RPMI7951 (cell line): ENCODE measurements at regions not wholly inside any gene's neighbourhood (a gene's known extent, or its start where the extent isn't known, plus 50 kb on each side); places are given as distances from the start of the nearest gene placed in this dataset.

ENCODE experiments used
- DNase-seq: peaks from one replicate; pipeline ENCODE4 v3.0.0-alpha.2; 2012; ENCODE audit warnings: low read depth

GRCh38 chr1:4312024-4312423 lies 342.4 kb upstream of the AJAP1 start:
- no peak for DNase-seq

GRCh38 chr1:4315202-4315601 lies 339.2 kb upstream of the AJAP1 start:
- no peak for DNase-seq

GRCh38 chr1:4317207-4317606 lies 337.2 kb upstream of the AJAP1 start:
- no peak for DNase-seq

DNA sequence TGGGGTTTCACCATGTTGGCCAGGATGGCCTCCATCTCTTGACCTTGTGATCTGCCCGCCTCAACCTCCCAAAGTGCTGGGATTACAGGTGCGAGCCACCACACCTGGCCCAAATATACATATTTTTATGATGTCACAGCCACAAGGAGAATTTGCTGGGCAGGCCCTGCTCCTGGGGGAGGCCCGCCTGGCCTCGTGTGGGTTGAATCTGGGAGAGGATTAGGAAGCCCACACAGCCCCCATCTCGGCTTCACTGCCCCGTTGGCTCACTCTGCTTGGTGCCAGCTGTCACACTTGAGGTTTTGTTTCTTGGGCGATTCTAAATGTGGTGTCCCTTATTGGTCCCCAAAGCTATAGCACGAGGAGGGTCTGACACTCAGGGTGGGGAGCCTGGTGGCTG lies 335.7 kb upstream of the AJAP1 start:
- DNase-seq, result no peak

- DNase-seq, result no peak
These were observed 334.9 kb upstream of the AJAP1 start for GRCh38 chr1:4319496-4319895.

DNA sequence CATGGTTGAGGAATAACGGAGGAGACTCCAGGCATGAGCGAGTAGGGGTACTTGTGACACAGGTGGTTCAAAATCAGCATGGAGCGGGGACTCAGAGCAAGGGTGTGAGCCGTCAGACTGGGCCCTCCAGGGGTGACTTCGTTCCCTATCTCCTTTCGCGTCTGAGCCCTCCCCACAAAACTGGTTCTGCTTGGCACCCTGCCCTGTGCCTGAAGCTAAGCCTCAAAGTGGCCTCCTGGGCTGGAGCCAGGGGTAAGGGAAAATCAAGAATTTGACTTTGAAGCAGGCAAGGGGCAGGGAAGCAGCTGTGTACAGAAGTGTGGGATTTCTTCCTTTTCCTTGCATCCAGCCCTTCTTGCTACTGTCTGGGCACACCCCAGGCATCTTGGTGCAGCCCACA lies 331.5 kb upstream of the AJAP1 start:
- no peak for DNase-seq

GRCh38 chr1:4323309-4323708 lies 331.1 kb upstream of the AJAP1 start:
- no peak for DNase-seq

DNA sequence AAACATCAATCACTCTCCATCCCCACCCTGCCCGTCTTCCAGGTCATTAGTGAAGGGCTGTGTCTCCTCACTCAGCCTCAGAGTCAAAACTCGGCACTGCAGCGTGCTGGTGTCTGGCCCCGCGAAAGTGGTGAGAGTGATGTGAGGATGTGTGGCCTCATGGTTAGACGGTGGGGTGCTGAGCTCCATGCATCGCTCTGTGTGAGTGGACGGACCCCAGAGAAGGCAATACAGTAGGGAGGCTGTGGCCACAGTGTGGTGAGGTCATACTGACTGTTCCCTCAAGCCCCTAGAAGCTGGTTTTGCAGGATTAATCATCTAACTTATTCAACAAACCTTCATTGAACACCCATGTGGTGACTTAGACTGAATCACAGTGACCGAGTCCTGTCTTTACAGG lies 329.9 kb upstream of the AJAP1 start:
- no peak for DNase-seq

DNA sequence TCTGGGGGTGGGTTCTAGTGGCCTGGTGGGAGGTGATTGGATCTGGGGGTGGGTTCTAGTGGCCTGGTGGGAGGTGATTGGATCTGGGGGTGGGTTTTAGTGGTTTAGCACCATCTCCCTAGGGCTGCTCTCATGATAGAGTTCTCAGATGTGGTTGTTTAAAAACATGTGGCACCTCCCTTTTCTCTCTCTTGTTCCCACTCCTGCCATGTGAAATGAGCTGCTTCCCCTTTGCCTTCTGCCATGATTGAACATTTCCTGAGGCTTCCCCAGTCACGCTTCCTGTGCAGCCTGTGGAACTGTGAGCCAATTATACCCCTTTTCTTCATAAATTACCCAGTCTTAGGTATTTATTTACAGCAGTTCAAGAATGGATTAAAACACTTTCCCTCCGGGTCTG lies 327.3 kb upstream of the AJAP1 start:
- no peak for DNase-seq

- DNase-seq, result no peak
These were observed 325.9 kb upstream of the AJAP1 start for GRCh38 chr1:4328402-4329071.

DNA sequence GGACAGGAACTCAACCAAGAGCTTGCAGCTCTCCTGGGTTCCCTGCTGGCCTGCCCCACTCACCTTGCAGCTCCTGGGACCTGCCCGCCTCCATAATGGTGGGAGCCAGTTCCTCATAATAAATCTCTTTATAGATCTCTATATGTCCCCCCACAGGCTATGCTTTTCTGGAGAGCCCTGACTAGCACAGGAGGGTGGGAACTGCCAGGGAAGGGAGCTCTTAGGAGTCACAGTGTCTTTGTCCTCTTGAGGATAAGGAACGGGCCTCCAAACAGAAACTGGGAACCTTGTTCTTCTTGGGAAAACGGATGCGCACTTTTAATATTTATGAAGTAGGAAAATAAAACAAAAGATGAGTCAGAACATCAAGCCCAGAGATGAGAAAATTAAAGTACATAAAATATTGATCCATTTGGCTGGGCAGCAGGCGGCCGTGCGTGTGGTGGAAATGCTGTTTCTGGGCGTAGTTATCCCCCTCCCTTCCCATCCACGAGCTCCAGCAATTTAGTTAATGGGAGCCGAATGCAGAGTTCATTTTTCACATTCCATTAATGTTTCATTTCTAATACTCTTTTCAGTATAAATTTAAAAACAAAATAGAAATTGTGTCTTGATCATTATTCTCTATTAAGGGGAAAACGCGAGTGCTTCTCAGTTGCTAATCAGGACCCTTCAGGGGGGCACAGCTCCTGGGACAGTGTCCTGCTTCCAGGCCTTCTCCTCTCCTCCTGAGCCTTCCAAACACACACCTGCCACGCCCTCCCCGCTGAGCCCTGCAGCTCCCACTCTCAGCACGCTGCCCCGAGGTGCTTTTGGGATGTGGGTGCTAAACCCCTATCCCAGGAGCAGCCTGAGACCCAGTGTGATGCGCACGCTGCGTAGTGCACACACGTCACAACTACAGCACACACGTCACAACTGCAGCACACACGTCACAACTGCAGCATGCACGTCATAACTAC lies 323.3 kb upstream of the AJAP1 start:
- no peak for DNase-seq

GRCh38 chr1:4331767-4332163 lies 322.6 kb upstream of the AJAP1 start:
- no peak for DNase-seq

DNA sequence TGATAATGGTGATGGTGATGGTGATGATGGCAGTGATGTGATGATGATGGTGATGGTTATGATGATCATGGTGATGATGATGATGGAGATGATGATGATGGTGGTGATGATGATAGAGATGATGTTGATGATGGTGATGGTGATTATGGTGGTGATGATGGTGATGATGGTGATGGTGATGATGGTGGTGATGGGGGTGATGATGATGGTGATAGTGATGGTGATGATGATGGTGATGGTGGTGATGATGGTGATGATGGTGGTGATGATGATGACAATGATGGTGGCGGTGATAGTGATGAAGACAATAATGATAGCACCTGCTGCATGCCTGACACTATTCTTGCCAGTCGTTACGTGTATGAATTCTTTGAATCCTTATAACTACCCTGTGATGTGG lies 317.9 kb upstream of the AJAP1 start:
- DNase-seq, result no peak

DNA sequence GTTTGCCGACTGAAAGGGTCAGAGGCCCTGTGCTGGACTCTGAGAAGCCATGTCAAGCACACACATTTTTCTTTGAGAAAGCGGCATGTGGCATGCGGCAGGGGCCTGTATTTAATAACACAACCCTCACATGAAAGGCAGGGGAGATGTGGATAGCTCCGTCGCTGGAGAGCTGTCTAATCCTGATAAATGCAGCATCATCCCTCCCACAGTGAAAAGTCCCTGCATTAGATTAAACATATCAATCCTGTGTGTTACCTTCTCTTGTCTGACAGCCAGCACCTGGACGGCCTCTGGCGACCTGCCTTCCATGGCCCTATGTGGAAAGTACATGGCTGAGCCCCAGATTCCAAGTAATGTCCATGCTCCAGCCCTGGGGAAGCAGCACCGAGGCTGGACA lies 313.0 kb upstream of the AJAP1 start:
- no peak for DNase-seq

DNA sequence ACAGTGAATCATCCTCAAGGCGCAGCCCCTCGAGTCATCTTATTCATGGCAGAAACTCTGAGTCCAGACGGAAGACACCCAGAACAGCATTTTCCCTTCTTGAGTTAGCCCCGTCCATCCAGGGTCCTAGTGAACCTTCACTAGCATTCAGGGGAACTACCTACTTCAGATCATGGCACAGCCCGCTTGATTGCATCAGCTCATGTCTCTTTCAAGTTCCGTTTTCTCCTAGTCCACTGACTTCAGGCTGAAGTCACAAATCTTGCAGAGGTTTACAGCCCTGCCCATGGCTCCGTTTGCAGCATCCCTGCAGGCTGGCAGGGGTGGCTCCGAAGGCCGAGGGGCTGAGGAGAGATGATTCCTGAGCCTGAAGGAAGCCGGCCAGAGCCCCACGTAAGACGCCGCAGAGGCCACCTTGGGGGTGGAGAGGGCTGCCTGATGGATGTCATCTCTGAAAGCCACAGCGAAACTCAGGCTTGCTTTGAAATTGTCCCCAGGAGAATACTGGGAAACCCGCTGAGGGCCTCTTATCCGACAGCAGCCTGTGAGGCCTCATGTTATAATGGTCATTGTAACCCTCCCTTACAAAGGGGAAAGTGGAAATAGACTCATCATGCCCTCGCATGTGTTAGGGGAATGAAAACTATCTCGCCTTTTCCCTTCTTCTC lies 310.2 kb upstream of the AJAP1 start:
- DNase-seq, result no peak

DNA sequence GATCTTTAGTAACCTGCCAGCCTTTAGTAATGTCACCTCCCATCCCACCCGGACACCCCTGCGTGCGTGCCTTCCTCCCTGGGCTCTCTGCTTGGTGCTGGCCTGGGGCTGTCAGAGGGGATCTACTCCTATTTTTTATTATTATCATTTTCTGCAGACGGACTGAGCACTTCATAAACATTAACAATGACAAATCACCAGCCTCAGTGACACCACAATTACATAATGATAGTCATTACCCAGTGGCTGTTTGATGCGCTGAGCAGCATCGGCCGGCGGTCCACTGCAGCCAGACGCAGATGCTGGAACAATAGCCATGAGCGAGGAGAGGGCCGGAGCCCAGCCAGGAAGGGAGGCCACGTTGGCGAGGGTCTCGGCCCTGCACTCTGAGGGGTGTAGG lies 309.3 kb upstream of the AJAP1 start:
- no peak for DNase-seq

DNA sequence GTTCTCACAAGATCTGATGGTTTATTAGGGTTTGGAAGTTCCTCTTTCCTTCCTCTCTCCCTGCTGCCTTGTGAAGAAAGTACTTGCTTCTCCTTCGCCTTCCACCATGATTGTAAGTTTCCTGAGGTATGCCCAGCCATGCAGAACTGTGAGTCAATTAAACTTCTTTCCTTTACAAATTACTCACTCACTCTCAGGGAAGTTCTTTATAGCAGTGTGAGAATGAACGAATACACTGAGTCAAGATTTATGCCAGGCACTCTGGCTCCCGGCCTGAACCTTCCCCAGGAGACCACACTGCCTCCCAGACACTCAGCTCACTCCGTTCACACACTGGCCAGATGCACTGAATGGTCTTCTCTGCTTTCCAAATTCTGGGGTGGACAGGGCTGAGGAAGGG lies 308.3 kb upstream of the AJAP1 start:
- no peak for DNase-seq

- no peak for DNase-seq
These were observed 303.0 kb upstream of the AJAP1 start for GRCh38 chr1:4351453-4351852.

- no peak for DNase-seq
These were observed 301.1 kb upstream of the AJAP1 start for GRCh38 chr1:4353090-4353856.

GRCh38 chr1:4355839-4356238 lies 298.6 kb upstream of the AJAP1 start:
- DNase-seq, result no peak

DNA sequence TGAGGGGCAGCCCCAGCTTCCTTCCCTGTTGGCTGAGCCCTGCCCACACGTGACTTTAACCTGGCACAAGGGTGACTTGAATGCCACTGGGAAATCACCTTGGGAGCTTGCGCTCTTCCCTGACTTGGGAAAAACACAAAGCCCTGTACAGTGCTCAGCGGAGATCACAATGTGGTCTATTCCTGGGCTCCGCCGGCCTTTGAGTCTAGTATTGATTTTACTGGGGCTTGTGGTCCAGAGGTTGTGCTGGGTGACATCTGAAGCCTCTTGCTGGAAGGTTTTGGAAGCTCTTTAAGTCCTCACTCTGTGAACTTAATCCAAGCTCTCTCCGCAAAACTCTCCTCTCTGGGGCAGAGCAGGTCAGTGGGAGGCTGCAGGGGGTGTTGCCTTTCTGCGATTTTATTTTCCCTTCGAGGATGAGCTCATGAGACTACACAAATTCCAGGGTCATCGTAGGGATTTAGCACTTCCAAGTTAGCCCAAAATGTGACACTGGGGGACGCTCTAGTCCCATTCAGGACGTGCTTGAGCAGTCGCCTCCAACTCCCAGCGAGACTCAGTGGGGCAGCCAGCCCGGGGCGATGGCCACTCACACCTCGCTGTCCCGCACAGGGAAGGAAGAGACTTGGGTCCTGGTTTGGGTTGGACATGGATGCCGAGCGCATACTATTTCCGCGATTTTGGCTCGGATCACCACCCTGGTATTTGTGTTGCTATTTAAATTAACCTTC lies 291.9 kb upstream of the AJAP1 start:
- no peak for DNase-seq
